ENCODE measurements at regions not wholly inside any gene's neighbourhood (a gene's known extent, or its start where the extent isn't known, plus 50 kb on each side); places are given as distances from the start of the nearest gene placed in this dataset.

- no peak for TF ChIP-seq CTCF (IDR thresholded peaks at IDR 0.05)
Observed at GRCh38 chr21:38599381-38599975, 101.2 kb upstream of the ERG start.

- TF ChIP-seq CTCF (IDR thresholded peaks at IDR 0.05): no peak
Observed at GRCh38 chr21:38600106-38600505, 101.8 kb upstream of the ERG start.

- no peak for TF ChIP-seq CTCF (IDR thresholded peaks at IDR 0.05)
Observed at GRCh38 chr21:38605236-38605635, 107.0 kb upstream of the ERG start.

GRCh38 chr21:38609580-38609979, 111.3 kb upstream of the ERG start:
- TF ChIP-seq CTCF (IDR thresholded peaks at IDR 0.05): no peak

- TF ChIP-seq CTCF (IDR thresholded peaks at IDR 0.05): no peak
Observed at GRCh38 chr21:38610623-38611251, 112.5 kb upstream of the ERG start.

- no peak for TF ChIP-seq CTCF (IDR thresholded peaks at IDR 0.05)
Observed at GRCh38 chr21:38611277-38611676, 113.0 kb upstream of the ERG start.

- no peak for TF ChIP-seq CTCF (IDR thresholded peaks at IDR 0.05)
Observed at GRCh38 chr21:38613686-38614085, 115.4 kb upstream of the ERG start.

GRCh38 chr21:38614558-38614957, 116.3 kb upstream of the ERG start:
- no peak for TF ChIP-seq CTCF (IDR thresholded peaks at IDR 0.05)

Data from LNCAP (cell line).